Spleen (tissue), 7 donors: ENCODE measurements at regions not wholly inside any gene's neighbourhood (a gene's known extent, or its start where the extent isn't known, plus 50 kb on each side); places are given as distances from the start of the nearest gene placed in this dataset.

Source experiments
- POLR2A ChIP-seq, 3 donors: fragments of 450-650 bp; IDR thresholded peaks; one replicate each; pipeline ENCODE4 v1.5.1; 2017; ENCODE audit warnings: antibody characterized with exemption in 3 of 3, mild to moderate bottlenecking in 1 of 3
- POLR2AphosphoS5 ChIP-seq, 3 donors: sonication (generic); formaldehyde crosslinking; IDR thresholded peaks; one replicate each; pipeline ENCODE4 v1.5.1; 2017; ENCODE audit warnings: antibody characterized with exemption in 3 of 3
- TF ChIP-seq, protein P1 (sequence below), 11 experiments: fragments of 200-600 bp in 7 of 11; fragments of 450-650 bp in 4 of 11; sonication (generic) in 4 of 11; IDR thresholded peaks in 8 of 11; conservative IDR thresholded peaks in 3 of 11; 1 replicate in 7 of 11; 2 replicates in 4 of 11; pipeline versions ENCODE4 v1.4.0 to v1.8.0; 2016 to 2021; ENCODE audit warnings: antibody characterized with exemption in 11 of 11, inconsistent platforms in 4 of 11, mild to moderate bottlenecking in 1 of 11
- donor health status: DM: no; HTN: no; CAD: no; lungs with moderate emphysema.
- donor health status: DM: no; HTN: no; CAD: no.
- donor health status: DM: no; HTN: no; CAD: no.

DNA sequence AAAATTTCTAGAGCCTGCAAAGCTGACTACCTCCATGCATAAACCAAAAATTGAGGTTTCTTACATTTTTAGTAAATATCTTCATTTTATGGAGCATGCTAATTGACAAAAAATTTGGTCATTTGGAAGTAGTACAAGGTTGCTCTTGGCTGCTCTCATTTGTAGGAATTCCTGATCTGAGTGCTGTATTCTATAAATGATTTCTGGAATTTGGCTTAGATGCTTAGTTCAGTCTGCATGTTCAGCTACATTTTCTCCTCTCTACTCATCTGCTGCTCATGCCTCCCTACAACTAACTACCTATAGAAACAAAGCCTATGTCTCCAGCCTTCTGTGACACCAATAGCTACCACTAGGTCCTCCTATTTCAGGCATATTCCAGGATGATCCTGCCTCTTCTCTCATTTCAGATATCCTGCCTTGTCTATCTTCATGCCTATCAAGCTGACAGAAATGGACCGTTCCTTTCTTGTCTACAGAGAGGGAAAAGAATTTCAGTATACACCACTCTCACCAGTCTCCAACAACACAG is 901.1 kb downstream of the TBL1XR1 start:
- TF ChIP-seq, protein P1, sequence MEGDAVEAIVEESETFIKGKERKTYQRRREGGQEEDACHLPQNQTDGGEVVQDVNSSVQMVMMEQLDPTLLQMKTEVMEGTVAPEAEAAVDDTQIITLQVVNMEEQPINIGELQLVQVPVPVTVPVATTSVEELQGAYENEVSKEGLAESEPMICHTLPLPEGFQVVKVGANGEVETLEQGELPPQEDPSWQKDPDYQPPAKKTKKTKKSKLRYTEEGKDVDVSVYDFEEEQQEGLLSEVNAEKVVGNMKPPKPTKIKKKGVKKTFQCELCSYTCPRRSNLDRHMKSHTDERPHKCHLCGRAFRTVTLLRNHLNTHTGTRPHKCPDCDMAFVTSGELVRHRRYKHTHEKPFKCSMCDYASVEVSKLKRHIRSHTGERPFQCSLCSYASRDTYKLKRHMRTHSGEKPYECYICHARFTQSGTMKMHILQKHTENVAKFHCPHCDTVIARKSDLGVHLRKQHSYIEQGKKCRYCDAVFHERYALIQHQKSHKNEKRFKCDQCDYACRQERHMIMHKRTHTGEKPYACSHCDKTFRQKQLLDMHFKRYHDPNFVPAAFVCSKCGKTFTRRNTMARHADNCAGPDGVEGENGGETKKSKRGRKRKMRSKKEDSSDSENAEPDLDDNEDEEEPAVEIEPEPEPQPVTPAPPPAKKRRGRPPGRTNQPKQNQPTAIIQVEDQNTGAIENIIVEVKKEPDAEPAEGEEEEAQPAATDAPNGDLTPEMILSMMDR (IDR thresholded peaks at IDR 0.05 in 8 of 11, conservative IDR thresholded peaks at IDR 0.05 in 3 of 11): no peak
- TF ChIP-seq POLR2AphosphoS5 (IDR thresholded peaks at IDR 0.05): no peak
- no peak for TF ChIP-seq POLR2A (IDR thresholded peaks at IDR 0.05)
